OCI-LY7 (cell line): ENCODE measurements at regions not wholly inside any gene's neighbourhood (a gene's known extent, or its start where the extent isn't known, plus 50 kb on each side); places are given as distances from the start of the nearest gene placed in this dataset.

Source experiments
- BruUV-seq: library from RNA; stranded (reverse); fragments of 400-500 nt; replicated peaks from 2 replicates; lab custom pipeline; 2021; lab: Mats Ljungman, UMichigan
- CTCF ChIA-PET: fragments of 300-600 bp; sonication (Branson Sonifier 250); formaldehyde crosslinking; loops from one replicate; lab custom pipeline; 2022; ENCODE audit warnings: antibody characterized with exemption; ENCODE audit not compliant: unreplicated experiment; lab: Charles Lee
- POLR2A ChIA-PET: fragments of 300-600 bp; sonication (Branson Sonifier 250); formaldehyde crosslinking; loops from one replicate; lab custom pipeline; 2022; ENCODE audit warnings: antibody characterized with exemption; lab: Charles Lee
- DNase-seq: peaks from one replicate; pipeline ENCODE4 v3.0.0-alpha.2; 2015; ENCODE audit warnings: low spot score
- H2AFZ ChIP-seq: fragments of 200-600 bp; sonication (generic), shearing (Covaris generic); 2 replicates; pipeline ENCODE4 v1.6.1; 2014; ENCODE audit warnings: mild to moderate bottlenecking, antibody characterized with exemption, low read length, moderate library complexity
- H3K27ac ChIP-seq: fragments of 200-600 bp; sonication (generic); 2 replicates; pipeline ENCODE4 v1.5.1; 2014; ENCODE audit warnings: mixed run types, low read depth, mild to moderate bottlenecking, moderate library complexity, low read length, inconsistent platforms; ENCODE audit not compliant: poor library complexity, severe bottlenecking
- H3K36me3 ChIP-seq: fragments of 200-600 bp; sonication (generic); 2 replicates; pipeline ENCODE4 v1.6.1; 2014; ENCODE audit warnings: mild to moderate bottlenecking, antibody characterized with exemption, low read length, moderate library complexity, mixed read lengths; ENCODE audit not compliant: insufficient read depth
- H3K4me1 ChIP-seq: fragments of 200-600 bp; sonication (generic); 2 replicates; pipeline ENCODE4 v1.5.1; 2014; ENCODE audit warnings: mild to moderate bottlenecking, low read length; ENCODE audit not compliant: insufficient read depth, poor library complexity, severe bottlenecking
- H3K4me2 ChIP-seq: fragments of 200-600 bp; sonication (generic); 2 replicates; pipeline ENCODE4 v1.6.1; 2014; ENCODE audit warnings: mild to moderate bottlenecking, low read length
- H3K4me3 ChIP-seq: fragments of 200-600 bp; sonication (generic); 2 replicates; pipeline ENCODE4 v1.5.1; 2014; ENCODE audit warnings: mild to moderate bottlenecking, low read depth, low read length; ENCODE audit not compliant: poor library complexity, severe bottlenecking
- H3K79me2 ChIP-seq: fragments of 200-600 bp; sonication (generic); 2 replicates; pipeline ENCODE4 v1.6.1; 2016; ENCODE audit warnings: low read depth, mild to moderate bottlenecking, low read length, moderate library complexity, mixed read lengths; ENCODE audit not compliant: insufficient read depth
- H3K9me2 ChIP-seq: fragments of 200-600 bp; sonication (generic); 2 replicates; pipeline ENCODE4 v1.6.1; 2016; ENCODE audit warnings: mild to moderate bottlenecking, low read length, mixed read lengths; ENCODE audit not compliant: insufficient read depth
- H3K9me3 ChIP-seq: fragments of 200-600 bp; sonication (generic); 2 replicates; pipeline ENCODE4 v1.6.1; 2014; ENCODE audit warnings: mild to moderate bottlenecking, mixed run types, low read length, mixed read lengths
- H4K20me1 ChIP-seq: fragments of 200-600 bp; sonication (generic); 2 replicates; pipeline ENCODE4 v1.6.1; 2014; ENCODE audit warnings: mild to moderate bottlenecking, antibody characterized with exemption, low read length, moderate library complexity, mixed read lengths; ENCODE audit not compliant: insufficient read depth
- EZH2phosphoT487 ChIP-seq: fragments of 200-600 bp; sonication (generic); IDR thresholded peaks from 2 replicates; pipeline ENCODE4 v1.6.1; 2018; ENCODE audit warnings: low read depth, borderline replicate concordance, mild to moderate bottlenecking, mixed run types, antibody characterized with exemption, low read length, moderate library complexity, mixed read lengths
- intact Hi-C: fragments of 100-400 bp; cut with micrococcal nuclease; formaldehyde crosslinking; loops from one replicate; pipeline ENCODE4 v1.10.0; 2022; ENCODE audit not compliant: unreplicated experiment
- TF ChIP-seq, protein P1 (sequence below): fragments of 200-600 bp; sonication (generic); conservative IDR thresholded peaks from 2 replicates; pipeline ENCODE4 v1.5.1; 2014; ENCODE audit warnings: mild to moderate bottlenecking, antibody characterized with exemption, low read length, moderate library complexity, mixed read lengths

DNA sequence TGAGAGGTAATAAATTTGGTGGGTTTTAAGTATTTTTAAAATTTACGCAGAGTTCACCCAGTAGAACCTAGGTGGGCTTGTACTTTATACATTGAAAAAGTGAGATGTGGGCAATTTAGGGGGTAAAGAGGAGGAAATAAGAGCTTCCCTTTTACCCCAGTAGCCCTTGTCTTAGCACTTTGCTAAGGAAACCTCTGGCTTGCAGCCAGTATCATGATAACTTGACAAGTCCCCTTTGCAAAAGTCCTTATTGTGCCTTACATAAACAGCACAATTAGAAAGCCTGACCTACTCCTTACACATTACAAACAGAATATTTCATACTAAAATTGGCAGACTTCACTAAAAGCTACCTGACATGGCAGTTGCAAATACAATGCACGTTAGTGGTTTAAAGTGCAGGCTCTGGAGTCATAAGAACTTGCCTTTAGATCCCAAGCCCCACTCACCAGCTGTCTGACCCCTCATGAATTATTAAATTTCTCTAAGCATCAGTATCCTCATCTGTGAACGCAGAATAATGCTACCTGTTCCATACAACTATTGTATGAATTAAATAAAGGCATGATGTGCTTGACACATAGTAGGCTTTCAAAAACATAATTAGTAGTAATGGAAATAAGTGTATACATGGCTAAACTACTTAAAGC is 53.2 kb upstream of the NELL2 start:
- POLR2A ChIA-PET: no interaction called here

More for the DNA sequence above, 53.2 kb upstream of the NELL2 start:
- H3K36me3 ChIP-seq: no peaks in the 10 kb centered on the region
- no peak overlapping the region for H3K4me2 ChIP-seq
- no peaks in the 10 kb centered on the region for H3K9me2 ChIP-seq
- no TSS peak for BruUV-seq
- no peaks in the 10 kb centered on the region for H3K9me3 ChIP-seq
- H3K4me3 ChIP-seq: no peak overlapping the region
- H3K27ac ChIP-seq: no peak overlapping the region
- intact Hi-C loops: loop anchor here (10.0 kb wide), 1 partner anchor 435 kb away; no protein-coding TSS in a partner anchor
- H3K4me1 ChIP-seq: no peaks in the 10 kb centered on the region
- CTCF ChIA-PET: no interaction called here
- H4K20me1 ChIP-seq: no peaks in the 10 kb centered on the region
- DNase-seq: no peak
- no peak overlapping the region for H2AFZ ChIP-seq
- H3K79me2 ChIP-seq: no peaks in the 10 kb centered on the region
- TF ChIP-seq, protein P1, sequence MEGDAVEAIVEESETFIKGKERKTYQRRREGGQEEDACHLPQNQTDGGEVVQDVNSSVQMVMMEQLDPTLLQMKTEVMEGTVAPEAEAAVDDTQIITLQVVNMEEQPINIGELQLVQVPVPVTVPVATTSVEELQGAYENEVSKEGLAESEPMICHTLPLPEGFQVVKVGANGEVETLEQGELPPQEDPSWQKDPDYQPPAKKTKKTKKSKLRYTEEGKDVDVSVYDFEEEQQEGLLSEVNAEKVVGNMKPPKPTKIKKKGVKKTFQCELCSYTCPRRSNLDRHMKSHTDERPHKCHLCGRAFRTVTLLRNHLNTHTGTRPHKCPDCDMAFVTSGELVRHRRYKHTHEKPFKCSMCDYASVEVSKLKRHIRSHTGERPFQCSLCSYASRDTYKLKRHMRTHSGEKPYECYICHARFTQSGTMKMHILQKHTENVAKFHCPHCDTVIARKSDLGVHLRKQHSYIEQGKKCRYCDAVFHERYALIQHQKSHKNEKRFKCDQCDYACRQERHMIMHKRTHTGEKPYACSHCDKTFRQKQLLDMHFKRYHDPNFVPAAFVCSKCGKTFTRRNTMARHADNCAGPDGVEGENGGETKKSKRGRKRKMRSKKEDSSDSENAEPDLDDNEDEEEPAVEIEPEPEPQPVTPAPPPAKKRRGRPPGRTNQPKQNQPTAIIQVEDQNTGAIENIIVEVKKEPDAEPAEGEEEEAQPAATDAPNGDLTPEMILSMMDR: no peak
- no peak for TF ChIP-seq EZH2phosphoT487
